ENCODE measurements at regions not wholly inside any gene's neighbourhood (a gene's known extent, or its start where the extent isn't known, plus 50 kb on each side); places are given as distances from the start of the nearest gene placed in this dataset.

DNA sequence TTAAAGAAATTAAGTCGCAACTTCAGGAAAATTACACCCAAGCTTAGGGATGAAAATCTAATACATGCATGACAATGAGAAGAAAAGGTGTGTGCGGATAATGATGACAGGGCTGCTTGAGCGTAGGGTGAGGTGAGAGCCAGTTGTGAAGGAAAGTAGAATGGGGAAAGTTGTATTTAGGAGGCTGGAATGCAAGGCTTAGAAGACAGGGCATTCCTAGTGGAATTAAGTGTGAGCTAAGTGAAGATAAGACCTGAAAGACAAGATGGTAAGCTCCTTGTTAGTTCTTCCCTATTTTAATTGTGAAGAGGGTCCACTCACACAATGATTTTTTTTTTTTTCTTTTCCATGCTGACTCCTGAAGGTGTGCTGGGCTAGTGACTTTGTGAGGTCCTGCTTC lies 519.5 kb upstream of the SALL1 start:
- no TSS peak for BruUV-seq (replicated peaks)
- ATAC-seq (ENCODE audit: low read depth) (no peak), DNase-seq (no peak)
- H3K14ac ChIP-seq (replicated peaks; ENCODE audit: low read depth, low read length) = no peak overlapping the region
- H3K9ac ChIP-seq (ENCODE audit: low read depth, low read length) = no peak overlapping the region
- H3K4me2 ChIP-seq (ENCODE audit: low read depth, low read length) = no peak overlapping the region
- H3K4me3 ChIP-seq (ENCODE audit: insufficient read depth, low read depth, low read length) = no peak overlapping the region
- H3K4ac ChIP-seq (ENCODE audit: low read depth, low read length) = no peak overlapping the region
- no CpG with 5 or more reads among the region's 3 CpGs for WGBS, 2 experiments (ENCODE audit: extremely low coverage in 2 of 2, insufficient read length in 1 of 2)
- no peak overlapping the region for H2BK5ac ChIP-seq (ENCODE audit: low read depth, low read length, poor library complexity, severe bottlenecking)
- intact Hi-C loops (cut with micrococcal nuclease) (no loop called here), dilution Hi-C loops (cut with HindIII; ENCODE audit: low sequenced_read_pairs, unreplicated experiment) (no loop called here), in situ Hi-C loops (cut with MboI; ENCODE audit: low sequenced_read_pairs) (no loop called here)
- no peaks in the 10 kb centered on the region for H3K79me1 ChIP-seq (ENCODE audit: low read depth in 1 of 2, low read length in 2 of 2)
- no peak overlapping the region for H4K8ac ChIP-seq (ENCODE audit: low read depth in 2 of 2, low read length in 2 of 2)
- H2BK15ac ChIP-seq (ENCODE audit: low read depth, low read length) = no peak overlapping the region
- no peaks in the 10 kb centered on the region for H3K9me1 ChIP-seq (ENCODE audit: insufficient read depth, low read length)
- no peak overlapping the region for H2BK120ac ChIP-seq (ENCODE audit: low read depth, low read length)
- H3K4me1 ChIP-seq (ENCODE audit: control insufficient read depth, insufficient read depth, low read length) = no peaks in the 10 kb centered on the region
- H2AFZ ChIP-seq (replicated peaks; ENCODE audit: low read length, poor library complexity) = no peak overlapping the region
- no peak overlapping the region for H3K23ac ChIP-seq (ENCODE audit: low read depth, low read length)
- ChIA-PET CTCF (no interaction called here), POLR2A (ENCODE audit: unreplicated experiment) (no interaction called here)
- TF ChIP-seq BHLHE40 (IDR thresholded peaks at IDR 0.05; ENCODE audit: low read depth, low read length) (no peak), CHD1 (IDR thresholded peaks at IDR 0.05; ENCODE audit: low read depth, low read length) (no peak)
- no peak overlapping the region for H2AK9ac ChIP-seq (replicated peaks; ENCODE audit: low read depth, low read length, poor library complexity)
- no peaks in the 10 kb centered on the region for H3K36me3 ChIP-seq (ENCODE audit: control insufficient read depth, insufficient read depth, low read length)
- H2BK20ac ChIP-seq (ENCODE audit: low read depth, low read length) = no peak overlapping the region
- no peak overlapping the region for H3K56ac ChIP-seq (ENCODE audit: extremely low read depth, insufficient read depth, low read length)
- no peak overlapping the region for H2AK5ac ChIP-seq (ENCODE audit: low read depth, low read length)
- H3K27me3 ChIP-seq (ENCODE audit: control insufficient read depth, insufficient read depth, low read length) = peaks cover 4% of the 10 kb centered on the region
- no peak overlapping the region for H4K91ac ChIP-seq (ENCODE audit: insufficient read depth, low read depth, low read length)
- no peaks in the 10 kb centered on the region for H4K20me1 ChIP-seq (ENCODE audit: insufficient read depth, low read length)
- H3K27ac ChIP-seq (ENCODE audit: insufficient read depth, low read length) = no peak overlapping the region
- H3K18ac ChIP-seq (ENCODE audit: low read depth, low read length) = no peak overlapping the region
- H4K5ac ChIP-seq (ENCODE audit: low read depth, low read length) = no peak overlapping the region
- H3K9me3 ChIP-seq (ENCODE audit: control insufficient read depth, insufficient read depth, low read length) = no peaks in the 10 kb centered on the region

Measured in IMR-90 (cell line).